Kidney tubule cell (primary cell): ENCODE measurements at regions not wholly inside any gene's neighbourhood (a gene's known extent, or its start where the extent isn't known, plus 50 kb on each side); places are given as distances from the start of the nearest gene placed in this dataset.

Experiments used
- DNase-seq: peaks from one replicate; pipeline ENCODE4 v3.0.0-alpha.2; 2018; ENCODE audit warnings: low spot score

GRCh38 chr6:165950316-165950715 lies 217.3 kb downstream of the TBXT start:
- no peak for DNase-seq

GRCh38 chr6:165949324-165949723 lies 218.3 kb downstream of the TBXT start:
- no peak for DNase-seq

- DNase-seq = no peak
Observed at GRCh38 chr6:165944002-165944466, 223.6 kb downstream of the TBXT start.

- DNase-seq = no peak
Observed at GRCh38 chr6:165941786-165942185, 225.9 kb downstream of the TBXT start.

GRCh38 chr6:165941249-165941775 lies 226.3 kb downstream of the TBXT start:
- no peak for DNase-seq

GRCh38 chr6:165940366-165940765 lies 227.3 kb downstream of the TBXT start:
- DNase-seq = no peak

- no peak for DNase-seq
Observed at GRCh38 chr6:165939601-165940290, 227.9 kb downstream of the TBXT start.

- DNase-seq = no peak
Observed at GRCh38 chr6:165939047-165939446, 228.6 kb downstream of the TBXT start.

- no peak for DNase-seq
Observed at GRCh38 chr6:165937564-165938358, 229.9 kb downstream of the TBXT start.

GRCh38 chr6:165936660-165937059 lies 231.0 kb downstream of the TBXT start:
- DNase-seq = no peak

- DNase-seq = no peak
Observed at GRCh38 chr6:165936096-165936495, 231.6 kb downstream of the TBXT start.

GRCh38 chr6:165931675-165932074 lies 236.0 kb downstream of the TBXT start:
- no peak for DNase-seq

- DNase-seq = no peak
Observed at GRCh38 chr6:165930668-165931214, 236.9 kb downstream of the TBXT start.

GRCh38 chr6:165929607-165930006 lies 238.0 kb downstream of the TBXT start:
- no peak for DNase-seq

GRCh38 chr6:165926378-165926777 lies 241.3 kb downstream of the TBXT start:
- DNase-seq = no peak

- no peak for DNase-seq
Observed at GRCh38 chr6:165925474-165926156, 242.0 kb downstream of the TBXT start.

GRCh38 chr6:165922309-165922794 lies 245.3 kb downstream of the TBXT start:
- DNase-seq = no peak

GRCh38 chr6:165920896-165921671 lies 246.6 kb downstream of the TBXT start:
- no peak for DNase-seq

- no peak for DNase-seq
Observed at GRCh38 chr6:165917576-165917975, 250.1 kb downstream of the TBXT start.

- DNase-seq = no peak
Observed at GRCh38 chr6:165915022-165915770, 252.2 kb upstream of the PDE10A start.
